Prostate gland (tissue), 2 donors: ENCODE measurements at regions not wholly inside any gene's neighbourhood (a gene's known extent, or its start where the extent isn't known, plus 50 kb on each side); places are given as distances from the start of the nearest gene placed in this dataset.

ENCODE experiments used
- CTCF ChIP-seq, 4 experiments: fragments of 200-600 bp in 2 of 4; fragments of 450-650 bp in 2 of 4; sonication (generic) in 2 of 4; IDR thresholded peaks; 1 replicate in 3 of 4; 2 replicates in 1 of 4; pipeline ENCODE4 v1.5.1; 2016 to 2019; ENCODE audit warnings: antibody characterized with exemption in 4 of 4, mild to moderate bottlenecking in 2 of 4, moderate library complexity in 2 of 4
- POLR2A ChIP-seq: fragments of 450-650 bp; IDR thresholded peaks from one replicate; pipeline ENCODE4 v1.6.1; 2016; ENCODE audit warnings: antibody characterized with exemption, mild to moderate bottlenecking

- TF ChIP-seq CTCF (IDR thresholded peaks at IDR 0.05) (peak; percentile 69 to 86 (median 72)), POLR2A (no peak)
Measured at GRCh38 chr10:128211953-128212727, 85.9 kb upstream of the MKI67 start.
